ENCODE measurements at regions not wholly inside any gene's neighbourhood (a gene's known extent, or its start where the extent isn't known, plus 50 kb on each side); places are given as distances from the start of the nearest gene placed in this dataset.

GRCh38 chr2:2849464-2850217 is 518.6 kb upstream of the MYT1L start:
- TF ChIP-seq, protein P1, sequence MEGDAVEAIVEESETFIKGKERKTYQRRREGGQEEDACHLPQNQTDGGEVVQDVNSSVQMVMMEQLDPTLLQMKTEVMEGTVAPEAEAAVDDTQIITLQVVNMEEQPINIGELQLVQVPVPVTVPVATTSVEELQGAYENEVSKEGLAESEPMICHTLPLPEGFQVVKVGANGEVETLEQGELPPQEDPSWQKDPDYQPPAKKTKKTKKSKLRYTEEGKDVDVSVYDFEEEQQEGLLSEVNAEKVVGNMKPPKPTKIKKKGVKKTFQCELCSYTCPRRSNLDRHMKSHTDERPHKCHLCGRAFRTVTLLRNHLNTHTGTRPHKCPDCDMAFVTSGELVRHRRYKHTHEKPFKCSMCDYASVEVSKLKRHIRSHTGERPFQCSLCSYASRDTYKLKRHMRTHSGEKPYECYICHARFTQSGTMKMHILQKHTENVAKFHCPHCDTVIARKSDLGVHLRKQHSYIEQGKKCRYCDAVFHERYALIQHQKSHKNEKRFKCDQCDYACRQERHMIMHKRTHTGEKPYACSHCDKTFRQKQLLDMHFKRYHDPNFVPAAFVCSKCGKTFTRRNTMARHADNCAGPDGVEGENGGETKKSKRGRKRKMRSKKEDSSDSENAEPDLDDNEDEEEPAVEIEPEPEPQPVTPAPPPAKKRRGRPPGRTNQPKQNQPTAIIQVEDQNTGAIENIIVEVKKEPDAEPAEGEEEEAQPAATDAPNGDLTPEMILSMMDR (IDR thresholded peaks at IDR 0.05): no peak
- TF ChIP-seq EP300 (IDR thresholded peaks at IDR 0.05) (no peak), POLR2A (IDR thresholded peaks at IDR 0.05) (no peak)

All from sigmoid colon (tissue), 4 donors.